IMR-90 (cell line): ENCODE measurements at regions not wholly inside any gene's neighbourhood (a gene's known extent, or its start where the extent isn't known, plus 50 kb on each side); places are given as distances from the start of the nearest gene placed in this dataset.

ENCODE experiments used
- CEBPB ChIP-seq: IDR thresholded peaks from 2 replicates; pipeline ENCODE4 v1.6.1; 2012; ENCODE audit warnings: low read depth, low read length, improper control_type of control experiment
- ELK1 ChIP-seq: fragments of 150-350 bp; IDR thresholded peaks from 2 replicates; pipeline ENCODE4 v1.6.1; 2016; ENCODE audit warnings: low read depth, mild to moderate bottlenecking, low read length, moderate library complexity, borderline replicate concordance
- MXI1 ChIP-seq: IDR thresholded peaks from 2 replicates; pipeline ENCODE4 v1.6.1; 2012; ENCODE audit warnings: low read depth, mild to moderate bottlenecking, low read length, moderate library complexity, borderline replicate concordance
- NFE2L2 ChIP-seq: fragments of 150-350 bp; IDR thresholded peaks from 2 replicates; pipeline ENCODE4 v1.6.1; 2016; ENCODE audit warnings: low read depth, mild to moderate bottlenecking, low read length
- POLR2A ChIP-seq: IDR thresholded peaks from 2 replicates; pipeline ENCODE4 v1.6.1; 2012; ENCODE audit warnings: mild to moderate bottlenecking, low read depth, low read length
- RAD21 ChIP-seq: IDR thresholded peaks from 2 replicates; pipeline ENCODE4 v1.6.1; 2012; ENCODE audit warnings: low read length, improper control_type of control experiment
- RFX5 ChIP-seq: IDR thresholded peaks from 2 replicates; pipeline ENCODE4 v1.8.0; 2012; ENCODE audit warnings: low read depth, mild to moderate bottlenecking, low read length, moderate library complexity
- SMC3 ChIP-seq: fragments of 150-350 bp; IDR thresholded peaks from 2 replicates; pipeline ENCODE4 v1.6.1; 2016; ENCODE audit warnings: low read depth, mild to moderate bottlenecking, antibody characterized with exemption, low read length, moderate library complexity
- USF2 ChIP-seq: fragments of 150-350 bp; IDR thresholded peaks from 2 replicates; pipeline ENCODE4 v1.6.1; 2017; ENCODE audit warnings: mild to moderate bottlenecking, antibody characterized with exemption, low read length, low read depth
- TF ChIP-seq, protein P1 (sequence below): conservative IDR thresholded peaks from 2 replicates; pipeline ENCODE4 v1.5.1; 2012; ENCODE audit warnings: mild to moderate bottlenecking, low read depth, low read length, improper control_type of control experiment

- TF ChIP-seq, protein P1, sequence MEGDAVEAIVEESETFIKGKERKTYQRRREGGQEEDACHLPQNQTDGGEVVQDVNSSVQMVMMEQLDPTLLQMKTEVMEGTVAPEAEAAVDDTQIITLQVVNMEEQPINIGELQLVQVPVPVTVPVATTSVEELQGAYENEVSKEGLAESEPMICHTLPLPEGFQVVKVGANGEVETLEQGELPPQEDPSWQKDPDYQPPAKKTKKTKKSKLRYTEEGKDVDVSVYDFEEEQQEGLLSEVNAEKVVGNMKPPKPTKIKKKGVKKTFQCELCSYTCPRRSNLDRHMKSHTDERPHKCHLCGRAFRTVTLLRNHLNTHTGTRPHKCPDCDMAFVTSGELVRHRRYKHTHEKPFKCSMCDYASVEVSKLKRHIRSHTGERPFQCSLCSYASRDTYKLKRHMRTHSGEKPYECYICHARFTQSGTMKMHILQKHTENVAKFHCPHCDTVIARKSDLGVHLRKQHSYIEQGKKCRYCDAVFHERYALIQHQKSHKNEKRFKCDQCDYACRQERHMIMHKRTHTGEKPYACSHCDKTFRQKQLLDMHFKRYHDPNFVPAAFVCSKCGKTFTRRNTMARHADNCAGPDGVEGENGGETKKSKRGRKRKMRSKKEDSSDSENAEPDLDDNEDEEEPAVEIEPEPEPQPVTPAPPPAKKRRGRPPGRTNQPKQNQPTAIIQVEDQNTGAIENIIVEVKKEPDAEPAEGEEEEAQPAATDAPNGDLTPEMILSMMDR: no peak
- TF ChIP-seq MXI1 (no peak), ELK1 (no peak), RAD21 (no peak), POLR2A (no peak), RFX5 (no peak), USF2 (no peak), CEBPB (no peak), SMC3 (no peak), NFE2L2 (no peak)
Measured at GRCh38 chrX:69309074-69309792, 144.0 kb upstream of the PJA1 start.
